Skeletal muscle tissue (tissue), 3 donors: ENCODE measurements at regions not wholly inside any gene's neighbourhood (a gene's known extent, or its start where the extent isn't known, plus 50 kb on each side); places are given as distances from the start of the nearest gene placed in this dataset.
A peak's percentile ranks its signal among the peaks of the same experiment; 100 is the strongest.

Source experiments
- H3K27ac ChIP-seq: one replicate; pipeline ENCODE4 v1.7.0; 2013; ENCODE audit warnings: mild to moderate bottlenecking, low read depth, low read length, inconsistent platforms
- H3K27me3 ChIP-seq, 3 donors: one replicate each; pipeline ENCODE4 v1.7.0; 2013; ENCODE audit warnings: low read length in 3 of 3; ENCODE audit not compliant: control insufficient read depth in 3 of 3, insufficient read depth in 3 of 3
- H3K36me3 ChIP-seq, 3 donors: one replicate each; pipeline ENCODE4 v1.7.0; 2013; ENCODE audit warnings: low read length in 3 of 3; ENCODE audit not compliant: control insufficient read depth in 3 of 3, insufficient read depth in 3 of 3
- H3K4me1 ChIP-seq, 3 donors: one replicate each; pipeline ENCODE4 v1.7.0; 2013; ENCODE audit warnings: low read length in 3 of 3, mild to moderate bottlenecking in 3 of 3; ENCODE audit not compliant: control insufficient read depth in 3 of 3, insufficient read depth in 3 of 3
- H3K4me3 ChIP-seq, 3 donors: one replicate each; pipeline ENCODE4 v1.7.0; 2013; ENCODE audit warnings: low read length in 3 of 3
- H3K9ac ChIP-seq, 3 donors: one replicate each; pipeline ENCODE4 v1.7.0; 2013; ENCODE audit warnings: low read length in 3 of 3, mild to moderate bottlenecking in 3 of 3, moderate library complexity in 2 of 3, low read depth in 1 of 3
- H3K9me3 ChIP-seq, 3 donors: one replicate each; pipeline ENCODE4 v1.7.0; 2013; ENCODE audit warnings: low read length in 3 of 3; ENCODE audit not compliant: control insufficient read depth in 3 of 3
- donor health status: Osteomylitis.

DNA sequence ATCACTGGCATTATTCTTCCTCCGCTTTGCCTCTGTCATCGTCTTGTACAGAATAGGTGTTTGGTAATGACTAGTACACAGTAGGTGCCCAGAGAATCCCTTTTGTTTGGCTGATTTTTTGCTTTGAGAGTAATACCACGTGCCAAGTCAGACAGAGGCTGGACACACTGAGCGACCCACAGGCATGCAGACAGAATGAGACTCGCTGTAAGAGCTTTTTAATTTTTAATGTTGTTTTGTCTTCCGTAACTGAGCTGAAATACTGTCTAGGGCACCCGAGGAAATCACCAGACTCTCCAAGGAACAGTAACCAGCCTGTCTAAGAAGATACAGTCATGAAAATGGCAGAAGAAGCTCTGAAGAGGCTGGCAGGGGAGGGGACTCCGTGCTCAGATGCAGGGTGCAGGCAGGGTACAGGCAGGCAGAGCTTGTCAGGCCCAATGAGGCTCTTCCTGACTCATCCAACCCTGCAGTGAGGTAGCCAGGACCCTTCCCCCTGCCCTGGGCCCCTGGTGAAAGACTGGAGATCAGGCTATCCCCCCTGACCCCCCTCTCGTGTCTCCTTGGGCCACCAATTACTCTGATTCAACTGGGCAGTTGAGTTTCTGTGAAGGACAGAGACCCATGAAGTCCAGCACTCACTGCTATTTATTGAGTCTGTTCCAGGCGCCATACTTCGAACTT lies 60.1 kb upstream of the ECE1 start:
- peaks cover 7 to 10% (median 9%) of the 10 kb centered on the region in 3 donors for H3K4me1 ChIP-seq
- no peak overlapping the region for H3K9ac ChIP-seq
- no peaks in the 10 kb centered on the region for H3K27me3 ChIP-seq
- no peak overlapping the region for H3K4me3 ChIP-seq
- H3K9me3 ChIP-seq, result no peaks in the 10 kb centered on the region
- no peak overlapping the region for H3K27ac ChIP-seq
- H3K36me3 ChIP-seq, result no peaks in the 10 kb centered on the region

DNA sequence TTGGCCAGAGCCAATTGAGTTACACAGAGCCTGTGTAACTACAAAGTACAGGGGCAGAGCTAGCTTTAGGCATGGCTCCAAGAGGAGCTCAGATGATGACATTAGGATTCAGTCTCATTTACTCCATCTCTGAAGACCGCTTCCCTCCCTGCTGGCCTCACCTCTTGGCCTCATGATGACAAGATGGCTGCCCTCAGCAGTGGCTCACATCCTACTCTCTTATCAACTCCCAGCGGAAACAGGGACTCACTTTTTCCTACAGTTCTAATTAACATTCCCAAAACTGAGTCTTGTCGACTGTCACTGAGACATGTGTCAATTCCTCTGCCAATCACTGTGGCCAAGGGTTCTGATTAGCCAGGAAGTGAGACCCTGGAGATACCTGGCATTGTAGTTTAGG lies 59.4 kb upstream of the ECE1 start:
- Histone ChIP-seq H3K9me3 (no peaks in the 10 kb centered on the region), H3K9ac (no peak overlapping the region), H3K36me3 (no peaks in the 10 kb centered on the region), H3K4me1 (peaks cover 7 to 13% (median 9%) of the 10 kb centered on the region in 3 donors), H3K27ac (no peak overlapping the region), H3K4me3 (no peak overlapping the region), H3K27me3 (no peaks in the 10 kb centered on the region)

DNA sequence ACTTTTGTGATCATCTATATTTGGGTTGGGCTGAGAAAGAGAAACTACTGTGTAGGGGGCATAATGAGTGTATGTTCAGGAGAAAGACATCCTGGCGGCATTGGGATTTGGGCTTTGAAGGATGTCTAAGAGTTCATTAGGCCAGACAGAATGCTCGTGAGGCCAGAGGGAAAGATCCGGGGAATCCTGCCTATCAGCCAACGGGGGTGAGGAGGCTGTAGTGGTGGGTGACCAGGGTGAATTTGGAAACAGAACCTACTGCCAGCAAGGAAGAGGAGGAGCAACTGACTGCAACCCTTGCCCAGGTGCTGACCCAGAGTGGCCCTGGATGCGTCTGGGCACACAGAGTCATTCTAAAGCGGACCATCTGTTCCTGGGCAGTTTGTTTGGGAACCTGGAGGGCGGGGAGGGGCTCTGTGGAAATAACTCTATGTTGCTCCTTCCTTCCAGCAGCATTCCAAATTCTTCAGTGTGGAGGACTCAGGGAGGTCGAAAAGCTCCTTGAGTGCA lies 56.9 kb upstream of the ECE1 start:
- no peaks in the 10 kb centered on the region for H3K36me3 ChIP-seq
- H3K9ac ChIP-seq, result no peak overlapping the region
- H3K4me3 ChIP-seq, result no peak overlapping the region
- H3K4me1 ChIP-seq, result peaks cover 14 to 37% (median 21%) of the 10 kb centered on the region in 3 donors
- no peaks in the 10 kb centered on the region for H3K27me3 ChIP-seq
- no peak overlapping the region for H3K27ac ChIP-seq
- no peaks in the 10 kb centered on the region for H3K9me3 ChIP-seq

DNA sequence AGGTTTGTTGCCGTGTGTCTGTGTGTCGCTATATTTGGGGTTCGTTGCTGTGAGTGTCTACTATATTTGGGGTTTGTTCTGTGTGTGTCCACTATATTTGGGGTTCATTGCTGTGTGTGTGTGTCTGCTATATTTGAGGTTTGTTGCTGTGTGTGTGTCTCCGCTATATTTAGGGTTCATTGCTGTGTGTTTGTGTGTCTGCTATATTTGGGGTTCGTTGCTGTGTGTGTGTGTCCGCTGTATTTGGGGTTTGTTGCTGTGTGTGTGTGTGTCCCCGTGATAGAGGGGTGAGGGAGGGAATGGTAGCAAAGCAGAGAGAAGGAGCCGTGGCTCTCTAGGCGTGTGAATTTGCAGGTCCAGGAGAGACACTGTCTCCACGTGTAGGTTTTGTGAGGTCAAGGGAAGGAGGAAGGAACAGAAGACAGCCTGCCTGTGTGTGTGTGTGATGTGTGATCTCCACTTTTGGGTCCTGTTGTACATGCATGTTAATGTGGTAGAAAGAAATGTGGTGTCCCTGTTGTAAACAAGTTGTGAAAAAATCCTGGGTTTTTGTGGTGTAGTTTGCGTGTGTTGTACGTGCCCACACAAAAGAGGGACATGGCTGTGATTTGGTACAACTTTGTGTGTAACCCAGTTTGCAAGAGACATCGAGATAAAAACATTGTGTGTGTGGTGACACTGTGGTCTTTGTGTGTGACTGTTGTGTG lies 56.3 kb upstream of the ECE1 start:
- Histone ChIP-seq H3K4me1 (peaks cover 19 to 43% (median 22%) of the 10 kb centered on the region in 3 donors), H3K36me3 (no peaks in the 10 kb centered on the region), H3K9ac (peak overlapping the region in 2 of 3 donors; percentile 74 to 90), H3K4me3 (peak overlapping the region; percentile 72 to 80 (median 74)), H3K27ac (peak overlapping the region; percentile 32), H3K9me3 (no peaks in the 10 kb centered on the region), H3K27me3 (no peaks in the 10 kb centered on the region)

DNA sequence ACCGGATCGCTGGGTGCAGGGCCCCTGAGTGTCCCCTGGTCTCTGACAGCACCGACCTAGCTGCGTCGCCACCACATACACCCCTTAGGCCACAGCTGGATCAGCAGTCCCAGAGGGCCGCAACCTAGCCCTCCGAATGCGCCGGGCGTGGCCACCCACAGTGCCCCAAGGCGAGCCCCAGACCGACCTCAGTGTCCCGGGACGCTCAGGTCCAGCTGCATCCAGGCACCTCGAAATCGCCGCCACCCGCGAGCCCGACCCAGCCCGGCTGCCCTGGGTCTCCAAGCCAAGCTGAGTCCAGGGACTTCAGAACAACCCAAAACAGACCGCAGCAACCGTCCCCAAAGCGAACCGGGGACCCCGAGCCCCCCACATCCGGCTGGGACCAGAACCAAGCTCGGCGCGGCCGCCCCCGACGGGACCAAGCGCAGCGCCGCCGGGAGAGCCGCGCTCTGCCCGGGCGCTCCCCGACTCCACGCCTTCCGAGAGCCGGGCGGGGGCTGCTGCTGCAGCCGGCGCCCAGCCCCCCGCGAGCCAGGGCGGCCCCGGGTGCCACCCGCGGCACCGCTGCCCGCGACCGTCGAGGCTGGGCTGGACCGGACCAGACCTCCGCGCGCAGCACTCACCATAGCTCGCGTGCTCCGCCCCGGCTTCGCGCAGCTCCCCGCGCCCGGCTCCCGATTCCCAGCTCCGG lies 54.6 kb upstream of the ECE1 start:
- Histone ChIP-seq H3K4me3 (peak overlapping the region; percentile 69 to 76 (median 72)), H3K9ac (peak overlapping the region; percentile 66 to 90 (median 69)), H3K4me1 (peaks cover 28 to 57% (median 30%) of the 10 kb centered on the region in 3 donors), H3K36me3 (no peaks in the 10 kb centered on the region), H3K27ac (peak overlapping the region; percentile 66), H3K9me3 (no peaks in the 10 kb centered on the region), H3K27me3 (no peaks in the 10 kb centered on the region)

DNA sequence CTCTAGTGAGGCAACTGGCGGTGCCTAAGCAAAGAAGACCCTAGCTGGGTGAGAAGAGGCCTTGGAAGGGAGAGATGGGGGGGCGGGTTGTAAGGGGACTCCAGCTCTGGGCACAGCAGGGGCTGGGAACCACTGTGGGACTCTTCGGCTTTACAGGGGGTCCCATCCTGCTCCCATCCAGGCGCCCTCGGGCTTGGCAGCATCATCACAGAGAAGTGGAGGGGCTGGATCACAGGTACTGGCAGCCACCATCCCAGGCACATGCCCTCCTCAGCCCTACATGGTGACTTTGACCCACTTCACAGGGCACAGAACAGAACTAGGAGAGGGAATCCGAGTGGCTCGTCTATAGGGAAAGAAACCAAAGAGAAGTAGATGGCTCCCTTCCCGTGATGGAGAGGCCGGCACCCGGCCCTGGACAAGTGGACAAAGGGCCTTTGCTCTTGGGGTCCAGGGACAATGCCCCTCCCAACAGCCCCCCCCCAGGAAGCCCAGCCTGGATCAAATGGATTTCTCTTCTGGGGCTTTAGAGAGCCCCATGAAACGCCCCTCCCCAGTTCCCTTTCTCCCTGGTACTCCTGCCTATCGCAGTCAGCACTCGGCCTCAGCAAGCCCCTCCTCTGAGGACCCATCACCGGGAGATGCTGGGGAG lies 54.0 kb upstream of the ECE1 start:
- Histone ChIP-seq H3K27ac (peak overlapping the region; percentile 66), H3K4me1 (peaks cover 29 to 63% (median 34%) of the 10 kb centered on the region in 3 donors), H3K4me3 (peak overlapping the region; percentile 69 to 76 (median 72)), H3K27me3 (no peaks in the 10 kb centered on the region), H3K36me3 (no peaks in the 10 kb centered on the region), H3K9ac (peak overlapping the region; percentile 66 to 90 (median 69)), H3K9me3 (no peaks in the 10 kb centered on the region)

DNA sequence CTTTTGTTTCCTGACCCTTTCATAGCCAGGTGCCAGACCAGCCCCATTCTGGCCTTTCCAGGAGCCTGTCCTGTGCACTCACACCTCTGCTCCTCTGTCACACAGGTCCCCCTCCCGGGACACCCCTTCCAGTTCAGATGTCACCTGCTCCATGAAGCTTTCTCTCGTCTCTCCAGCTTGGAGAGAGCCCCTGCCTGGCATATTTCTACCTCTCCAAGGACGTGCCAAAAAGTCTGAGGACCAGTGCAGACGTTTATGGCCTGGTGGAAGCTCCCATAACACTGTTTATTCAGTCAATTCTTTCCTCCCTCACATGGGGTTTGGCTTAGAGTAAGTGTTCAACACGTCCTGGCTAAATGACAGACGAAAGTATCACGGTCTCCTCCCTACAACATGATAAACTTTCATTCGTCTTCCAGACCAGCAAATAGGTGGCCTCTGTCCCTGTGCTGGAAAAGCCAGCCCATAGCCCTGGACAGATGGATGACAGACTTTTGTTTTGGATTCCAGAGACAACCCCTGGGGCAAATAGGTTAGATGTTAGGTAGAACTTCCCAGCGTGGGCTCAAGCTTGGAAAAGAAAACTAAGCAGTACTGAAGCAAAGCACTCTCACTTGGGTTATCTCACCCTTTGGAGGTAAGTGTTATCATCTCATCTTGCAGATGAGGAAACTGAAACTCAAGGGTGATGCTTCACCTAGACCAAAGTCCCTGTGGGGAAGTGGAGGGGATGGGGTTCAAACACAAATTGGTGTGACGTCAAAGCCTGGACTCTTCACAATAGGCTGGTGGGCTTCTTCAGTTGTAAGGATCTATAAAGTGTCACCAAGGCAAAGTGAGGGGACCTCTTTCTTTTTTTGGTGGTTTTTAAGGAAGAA lies 52.9 kb upstream of the ECE1 start:
- Histone ChIP-seq H3K27ac (peak overlapping the region; percentile 66), H3K27me3 (no peaks in the 10 kb centered on the region), H3K4me3 (peak overlapping the region; percentile 49 to 56 (median 49)), H3K9me3 (no peaks in the 10 kb centered on the region), H3K36me3 (no peaks in the 10 kb centered on the region), H3K4me1 (peaks cover 39 to 74% (median 44%) of the 10 kb centered on the region in 3 donors), H3K9ac (peak overlapping the region in 1 of 3 donors; percentile 90)

DNA sequence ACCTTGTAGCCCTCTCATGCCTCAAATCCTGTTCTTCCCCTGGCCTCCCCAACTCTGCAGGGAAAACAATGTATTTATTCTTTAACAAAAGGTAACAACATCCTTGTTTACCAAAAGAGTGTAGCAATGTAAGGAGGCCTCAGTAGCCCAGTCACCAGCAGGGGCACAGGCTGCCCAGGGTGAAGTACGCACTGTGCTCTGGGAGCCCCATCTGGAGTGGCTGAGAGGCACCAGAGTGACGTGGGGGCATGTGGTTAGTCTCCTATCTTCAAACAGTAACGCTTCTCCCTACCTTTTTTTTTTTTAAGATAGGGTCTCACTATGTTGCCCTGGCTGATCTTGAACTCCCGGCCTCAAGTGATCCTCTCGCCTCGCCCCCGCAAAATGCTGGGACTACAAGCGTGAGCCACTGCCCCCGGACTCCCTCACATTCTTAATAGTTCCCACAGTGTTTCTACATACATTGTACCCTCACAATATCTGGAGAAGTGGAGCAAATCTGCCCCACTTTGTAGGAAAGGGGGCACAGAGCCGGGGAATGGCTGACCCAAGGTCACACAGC lies 51.3 kb upstream of the ECE1 start:
- peak overlapping the region; percentile 64 for H3K27ac ChIP-seq
- H3K9me3 ChIP-seq, result no peaks in the 10 kb centered on the region
- peaks cover 0 to 3% (median 0%) of the 10 kb centered on the region in 3 donors for H3K27me3 ChIP-seq
- H3K4me3 ChIP-seq, result peak overlapping the region in 1 of 3 donors; percentile 29
- H3K9ac ChIP-seq, result peak overlapping the region; percentile 21 to 66 (median 27)
- no peaks in the 10 kb centered on the region for H3K36me3 ChIP-seq
- peaks cover 53 to 87% (median 56%) of the 10 kb centered on the region in 3 donors for H3K4me1 ChIP-seq
